ENCODE measurements at regions not wholly inside any gene's neighbourhood (a gene's known extent, or its start where the extent isn't known, plus 50 kb on each side); places are given as distances from the start of the nearest gene placed in this dataset.
A peak's percentile ranks its signal among the peaks of the same experiment; 100 is the strongest.

- no peak for TF ChIP-seq CTCF (IDR thresholded peaks at IDR 0.05; ENCODE audit: insufficient read depth, missing control alignments)
Observed at GRCh38 chr4:29453303-29453820, 1266.8 kb upstream of the PCDH7 start.

GRCh38 chr4:29459926-29460325 lies 1260.2 kb upstream of the PCDH7 start:
- FAIRE-seq: no peak
- DNase-seq (ENCODE audit: insufficient read length, low spot score): no peak
- no peak for TF ChIP-seq CTCF (IDR thresholded peaks at IDR 0.05; ENCODE audit: insufficient read depth, missing control alignments)

More at GRCh38 chr4:29453303-29453820, 1266.8 kb upstream of the PCDH7 start:
- FAIRE-seq (no peak), DNase-seq (ENCODE audit: insufficient read length, low spot score) (no peak)

- no peak for TF ChIP-seq CTCF (IDR thresholded peaks at IDR 0.05; ENCODE audit: insufficient read depth, missing control alignments)
- FAIRE-seq: peak; percentile 70
- no peak for DNase-seq (ENCODE audit: insufficient read length, low spot score)
Observed at GRCh38 chr4:29467044-29467717, 1253.0 kb upstream of the PCDH7 start.
